ENCODE measurements at regions not wholly inside any gene's neighbourhood (a gene's known extent, or its start where the extent isn't known, plus 50 kb on each side); places are given as distances from the start of the nearest gene placed in this dataset.

DNA sequence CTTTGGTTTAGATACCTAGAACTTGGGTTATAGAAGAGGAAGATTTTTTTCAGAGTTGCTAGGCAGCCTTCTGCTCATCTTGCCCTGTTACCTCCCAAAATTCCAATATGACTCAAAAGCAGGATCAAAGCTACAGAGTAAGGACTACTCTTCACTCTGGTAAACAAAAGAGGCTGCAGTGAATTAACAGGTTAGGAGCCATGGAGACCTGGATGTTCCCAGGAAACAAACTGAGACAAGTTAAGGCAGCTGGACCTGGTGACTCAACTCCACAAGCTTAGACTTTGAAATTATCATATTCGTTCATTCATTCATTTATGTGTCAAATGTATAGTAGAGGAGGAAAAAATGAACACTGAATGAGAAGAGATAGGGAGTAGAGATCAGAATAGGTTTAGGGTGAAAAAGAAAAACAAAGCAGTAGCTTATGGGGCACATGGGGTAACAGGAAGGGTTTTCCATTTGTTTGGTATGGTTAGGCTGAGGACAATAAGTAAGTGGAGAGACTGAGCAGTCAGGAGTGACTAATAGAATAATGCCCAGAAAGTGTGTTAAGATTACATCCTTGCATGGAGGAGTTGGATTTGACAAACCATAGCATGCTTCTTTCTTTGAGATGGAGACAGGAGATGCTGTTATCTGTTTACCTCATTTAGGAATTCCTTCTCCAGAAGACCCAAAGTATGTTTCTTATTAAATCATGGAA lies 464.0 kb upstream of the ZNF608 start:
- no peaks in the 10 kb centered on the region for H3K79me2 ChIP-seq (ENCODE audit: control insufficient read depth, insufficient read depth, low read length, poor library complexity)
- H3K4me2 ChIP-seq (ENCODE audit: low read length) = no peak overlapping the region
- no peaks in the 10 kb centered on the region for H3K79me1 ChIP-seq (ENCODE audit: low read length)
- no peak overlapping the region for H3K18ac ChIP-seq (ENCODE audit: low read length)
- no peaks in the 10 kb centered on the region for H3K27me3 ChIP-seq (ENCODE audit: insufficient read depth, low read length)
- no peak overlapping the region for H3K9ac ChIP-seq (ENCODE audit: low read length)
- no peak overlapping the region for H2BK5ac ChIP-seq (ENCODE audit: low read depth, low read length, poor library complexity)
- H3K4ac ChIP-seq (ENCODE audit: low read depth, low read length) = no peak overlapping the region
- H4K12ac ChIP-seq (ENCODE audit: low read depth, low read length) = no peak overlapping the region
- H2AFZ ChIP-seq (ENCODE audit: insufficient read depth, low read length, poor library complexity) = no peak overlapping the region
- no peak overlapping the region for H3K14ac ChIP-seq (ENCODE audit: low read length)
- no CpG with 5 or more reads among the region's 1 CpG for WGBS (ENCODE audit: extremely low coverage, insufficient coverage, insufficient read length)
- no peak overlapping the region for H4K8ac ChIP-seq (ENCODE audit: low read depth, low read length)
- no peak for DNase-seq
- H4K91ac ChIP-seq (ENCODE audit: low read depth, low read length) = no peak overlapping the region
- H3K23ac ChIP-seq (ENCODE audit: low read length) = no peak overlapping the region
- no peak overlapping the region for H2BK120ac ChIP-seq (ENCODE audit: insufficient read depth, low read length, poor library complexity)
- H3K4me3 ChIP-seq (ENCODE audit: low read depth, low read length) = no peak overlapping the region
- H2AK5ac ChIP-seq (ENCODE audit: low read length) = no peak overlapping the region
- no peaks in the 10 kb centered on the region for H3K36me3 ChIP-seq (ENCODE audit: control insufficient read depth in 1 of 2, insufficient read depth in 2 of 2, low read length in 2 of 2)
- no peaks in the 10 kb centered on the region for H3K9me3 ChIP-seq (ENCODE audit: insufficient read depth, low read depth, low read length)
- peaks cover 0 to 3% of the 10 kb centered on the region in 2 experiments for H3K4me1 ChIP-seq (ENCODE audit: control insufficient read depth in 1 of 2, insufficient read depth in 2 of 2, low read length in 2 of 2)
- H2BK12ac ChIP-seq (ENCODE audit: low read length) = no peak overlapping the region
- no peak overlapping the region for H3K27ac ChIP-seq (ENCODE audit: low read depth, low read length)

DNA sequence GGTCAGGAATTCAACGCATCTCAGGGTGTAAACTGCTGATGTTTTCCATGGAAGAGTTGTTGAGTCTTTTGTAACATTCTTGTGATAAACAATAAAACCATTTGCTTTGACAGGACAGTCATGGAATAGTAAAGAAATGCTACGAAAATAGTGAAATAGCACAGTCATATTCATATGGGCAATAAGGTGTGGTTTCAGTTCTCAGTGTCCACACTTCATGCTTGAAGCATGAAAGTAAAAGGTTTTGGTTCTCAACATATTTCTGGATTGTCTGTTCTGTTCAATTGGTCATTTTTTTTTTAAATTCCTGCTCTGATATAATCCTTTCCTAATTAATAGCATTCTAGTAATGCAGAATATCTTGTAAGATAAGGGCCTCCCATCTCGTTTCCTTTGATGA lies 467.6 kb upstream of the ZNF608 start:
- no peaks in the 10 kb centered on the region for H3K27me3 ChIP-seq (ENCODE audit: insufficient read depth, low read length)
- no peak overlapping the region for H2BK12ac ChIP-seq (ENCODE audit: low read length)
- no peak overlapping the region for H3K4me2 ChIP-seq (ENCODE audit: low read length)
- no CpG with 5 or more reads among the region's 3 CpGs for WGBS (ENCODE audit: extremely low coverage, insufficient coverage, insufficient read length)
- no peak overlapping the region for H3K4ac ChIP-seq (ENCODE audit: low read depth, low read length)
- no peak overlapping the region for H4K8ac ChIP-seq (ENCODE audit: low read depth, low read length)
- no peak overlapping the region for H3K9ac ChIP-seq (ENCODE audit: low read length)
- H3K18ac ChIP-seq (ENCODE audit: low read length) = no peak overlapping the region
- no peaks in the 10 kb centered on the region for H3K9me3 ChIP-seq (ENCODE audit: insufficient read depth, low read depth, low read length)
- H2BK120ac ChIP-seq (ENCODE audit: insufficient read depth, low read length, poor library complexity) = no peak overlapping the region
- H2BK5ac ChIP-seq (ENCODE audit: low read depth, low read length, poor library complexity) = no peak overlapping the region
- H3K36me3 ChIP-seq (ENCODE audit: control insufficient read depth in 1 of 2, insufficient read depth in 2 of 2, low read length in 2 of 2) = no peaks in the 10 kb centered on the region
- H2AK5ac ChIP-seq (ENCODE audit: low read length) = no peak overlapping the region
- no peaks in the 10 kb centered on the region for H3K79me1 ChIP-seq (ENCODE audit: low read length)
- DNase-seq = peak; percentile 11 to 82
- no peak overlapping the region for H4K12ac ChIP-seq (ENCODE audit: low read depth, low read length)
- H3K14ac ChIP-seq (ENCODE audit: low read length) = no peak overlapping the region
- H2AFZ ChIP-seq (ENCODE audit: insufficient read depth, low read length, poor library complexity) = no peak overlapping the region
- no peak overlapping the region for H4K91ac ChIP-seq (ENCODE audit: low read depth, low read length)
- no peak overlapping the region for H3K4me3 ChIP-seq (ENCODE audit: low read depth, low read length)
- no peaks in the 10 kb centered on the region for H3K79me2 ChIP-seq (ENCODE audit: control insufficient read depth, insufficient read depth, low read length, poor library complexity)
- H3K27ac ChIP-seq (ENCODE audit: low read depth, low read length) = no peak overlapping the region
- H3K4me1 ChIP-seq (ENCODE audit: control insufficient read depth in 1 of 2, insufficient read depth in 2 of 2, low read length in 2 of 2) = no peaks in the 10 kb centered on the region
- no peak overlapping the region for H3K23ac ChIP-seq (ENCODE audit: low read length)

DNA sequence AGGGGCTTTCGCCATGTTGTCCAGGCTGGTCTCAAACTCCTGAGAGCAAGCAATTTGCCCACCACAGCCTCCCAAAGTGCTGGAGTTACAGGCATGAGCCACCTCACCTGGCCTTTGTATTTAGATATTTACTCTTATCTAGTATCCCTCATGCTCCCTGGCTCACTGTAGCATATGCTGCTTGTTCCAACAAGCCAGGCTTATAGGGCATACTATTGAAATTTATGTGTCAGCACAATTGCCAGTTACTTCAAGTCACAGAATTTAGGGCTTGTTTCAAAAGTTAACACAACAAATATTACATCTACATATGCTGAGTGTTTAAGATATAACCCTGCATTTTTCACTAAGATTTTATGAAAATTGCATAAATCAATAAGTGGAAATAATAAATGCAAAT lies 469.2 kb upstream of the ZNF608 start:
- no peaks in the 10 kb centered on the region for H3K27me3 ChIP-seq (ENCODE audit: insufficient read depth, low read length)
- no peak overlapping the region for H2AFZ ChIP-seq (ENCODE audit: insufficient read depth, low read length, poor library complexity)
- H2BK120ac ChIP-seq (ENCODE audit: insufficient read depth, low read length, poor library complexity) = no peak overlapping the region
- no peak overlapping the region for H3K14ac ChIP-seq (ENCODE audit: low read length)
- H3K23ac ChIP-seq (ENCODE audit: low read length) = no peak overlapping the region
- no peak overlapping the region for H4K12ac ChIP-seq (ENCODE audit: low read depth, low read length)
- no peak overlapping the region for H2AK5ac ChIP-seq (ENCODE audit: low read length)
- no peak overlapping the region for H3K18ac ChIP-seq (ENCODE audit: low read length)
- H3K4me3 ChIP-seq (ENCODE audit: low read depth, low read length) = no peak overlapping the region
- H2BK12ac ChIP-seq (ENCODE audit: low read length) = no peak overlapping the region
- H3K9ac ChIP-seq (ENCODE audit: low read length) = no peak overlapping the region
- H3K27ac ChIP-seq (ENCODE audit: low read depth, low read length) = no peak overlapping the region
- H3K4me2 ChIP-seq (ENCODE audit: low read length) = no peak overlapping the region
- H3K4ac ChIP-seq (ENCODE audit: low read depth, low read length) = no peak overlapping the region
- H3K4me1 ChIP-seq (ENCODE audit: control insufficient read depth in 1 of 2, insufficient read depth in 2 of 2, low read length in 2 of 2) = no peaks in the 10 kb centered on the region
- H2BK5ac ChIP-seq (ENCODE audit: low read depth, low read length, poor library complexity) = no peak overlapping the region
- H4K91ac ChIP-seq (ENCODE audit: low read depth, low read length) = no peak overlapping the region
- no peaks in the 10 kb centered on the region for H3K79me1 ChIP-seq (ENCODE audit: low read length)
- no peak overlapping the region for H4K8ac ChIP-seq (ENCODE audit: low read depth, low read length)
- no peaks in the 10 kb centered on the region for H3K79me2 ChIP-seq (ENCODE audit: control insufficient read depth, insufficient read depth, low read length, poor library complexity)
- no peaks in the 10 kb centered on the region for H3K9me3 ChIP-seq (ENCODE audit: insufficient read depth, low read depth, low read length)
- WGBS (ENCODE audit: extremely low coverage, insufficient coverage, insufficient read length) = no CpG with 5 or more reads among the region's 1 CpG
- DNase-seq = no peak
- H3K36me3 ChIP-seq (ENCODE audit: control insufficient read depth in 1 of 2, insufficient read depth in 2 of 2, low read length in 2 of 2) = no peaks in the 10 kb centered on the region

DNA sequence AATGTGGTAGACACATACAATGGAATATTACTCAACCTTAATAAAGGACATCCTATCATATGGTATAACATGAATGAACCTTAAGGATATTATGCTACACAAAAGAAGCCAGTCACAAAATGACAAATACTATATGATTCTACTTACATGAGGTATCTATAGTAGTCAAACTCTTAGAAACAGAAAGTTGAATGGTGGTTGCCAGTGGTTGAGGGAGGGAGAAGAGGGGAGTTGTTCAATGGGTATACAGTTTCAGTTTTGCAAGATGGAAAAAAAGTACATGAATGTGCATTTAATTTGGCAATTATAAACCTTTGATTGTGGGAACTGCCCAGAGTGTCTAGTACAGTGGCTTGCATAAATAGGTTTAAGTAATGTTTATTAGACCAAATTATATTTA lies 473.3 kb upstream of the ZNF608 start:
- DNase-seq = no peak
- Histone ChIP-seq H2AFZ (ENCODE audit: insufficient read depth, low read length, poor library complexity) (no peak overlapping the region), H3K4ac (ENCODE audit: low read depth, low read length) (no peak overlapping the region), H3K36me3 (ENCODE audit: control insufficient read depth in 1 of 2, insufficient read depth in 2 of 2, low read length in 2 of 2) (no peaks in the 10 kb centered on the region), H3K79me2 (ENCODE audit: control insufficient read depth, insufficient read depth, low read length, poor library complexity) (no peaks in the 10 kb centered on the region), H3K4me2 (ENCODE audit: low read length) (no peak overlapping the region), H2AK5ac (ENCODE audit: low read length) (no peak overlapping the region), H2BK12ac (ENCODE audit: low read length) (no peak overlapping the region), H3K9ac (ENCODE audit: low read length) (no peak overlapping the region), H2BK5ac (ENCODE audit: low read depth, low read length, poor library complexity) (no peak overlapping the region), H3K9me3 (ENCODE audit: insufficient read depth, low read depth, low read length) (no peaks in the 10 kb centered on the region), H3K4me3 (ENCODE audit: low read depth, low read length) (no peak overlapping the region), H4K8ac (ENCODE audit: low read depth, low read length) (no peak overlapping the region), H3K4me1 (ENCODE audit: control insufficient read depth in 1 of 2, insufficient read depth in 2 of 2, low read length in 2 of 2) (no peaks in the 10 kb centered on the region), H3K27me3 (ENCODE audit: insufficient read depth, low read length) (no peaks in the 10 kb centered on the region), H4K12ac (ENCODE audit: low read depth, low read length) (no peak overlapping the region), H4K91ac (ENCODE audit: low read depth, low read length) (no peak overlapping the region), H3K27ac (ENCODE audit: low read depth, low read length) (no peak overlapping the region), H3K79me1 (ENCODE audit: low read length) (no peaks in the 10 kb centered on the region), H3K18ac (ENCODE audit: low read length) (no peak overlapping the region), H2BK120ac (ENCODE audit: insufficient read depth, low read length, poor library complexity) (no peak overlapping the region), H3K23ac (ENCODE audit: low read length) (no peak overlapping the region), H3K14ac (ENCODE audit: low read length) (no peak overlapping the region)
